Vagina (tissue), 2 donors: ENCODE measurements at regions not wholly inside any gene's neighbourhood (a gene's known extent, or its start where the extent isn't known, plus 50 kb on each side); places are given as distances from the start of the nearest gene placed in this dataset.

ENCODE experiments used
- DNase-seq, 2 donors: peaks; one replicate each; pipeline ENCODE4 v3.0.0-alpha.2; 2017; ENCODE audit errors: extremely low spot score in 2 of 2
- H3K27ac ChIP-seq: fragments of 200-600 bp; sonication (generic); one replicate; pipeline ENCODE4 v1.5.1; 2019
- H3K27me3 ChIP-seq: fragments of 200-600 bp; sonication (generic); one replicate; pipeline ENCODE4 v1.5.1; 2019
- H3K36me3 ChIP-seq, 2 donors: fragments of 200-600 bp; sonication (generic); one replicate each; pipeline ENCODE4 v1.5.1; 2017 to 2019
- H3K4me1 ChIP-seq: fragments of 200-600 bp; sonication (generic); one replicate; pipeline ENCODE4 v1.5.1; 2019
- H3K4me3 ChIP-seq, 2 donors: fragments of 200-600 bp; sonication (generic); 1 replicate in 1 of 2; 2 replicates in 1 of 2; pipeline ENCODE4 v1.5.1; 2016 to 2019
- H3K9me3 ChIP-seq: fragments of 200-600 bp; sonication (generic); one replicate; pipeline ENCODE4 v1.5.1; 2019
- CTCF ChIP-seq, 3 experiments: fragments of 450-650 bp in 2 of 3; fragments of 200-600 bp in 1 of 3; sonication (generic) in 1 of 3; IDR thresholded peaks; one replicate each; pipeline ENCODE4 v1.5.1; 2017 to 2019; ENCODE audit warnings: antibody characterized with exemption in 3 of 3, mild to moderate bottlenecking in 2 of 3, moderate library complexity in 2 of 3
- POLR2A ChIP-seq, 2 donors: fragments of 450-650 bp; IDR thresholded peaks; one replicate each; pipeline ENCODE4 v1.6.1; 2017; ENCODE audit warnings: antibody characterized with exemption in 2 of 2, mild to moderate bottlenecking in 2 of 2, moderate library complexity in 2 of 2
- POLR2AphosphoS5 ChIP-seq, 2 donors: sonication (generic); formaldehyde crosslinking; IDR thresholded peaks; one replicate each; pipeline ENCODE4 v1.9.0; 2017; ENCODE audit warnings: antibody characterized with exemption in 2 of 2, mild to moderate bottlenecking in 2 of 2, low read depth in 1 of 2; ENCODE audit not compliant: insufficient read depth in 1 of 2
- intact Hi-C: fragments of 100-400 bp; cut with DNase I; formaldehyde crosslinking; loops from one replicate; pipeline ENCODE4 v1.15.1; 2023

GRCh38 chr2:5401115-5401657 lies 291.0 kb upstream of the SOX11 start:
- Histone ChIP-seq H3K9me3 (no peaks in the 10 kb centered on the region), H3K36me3 (no peaks in the 10 kb centered on the region), H3K4me3 (no peak overlapping the region), H3K4me1 (no peaks in the 10 kb centered on the region), H3K27me3 (no peaks in the 10 kb centered on the region), H3K27ac (no peak overlapping the region)
- no peak for DNase-seq
- no peak for TF ChIP-seq POLR2A (IDR thresholded peaks at IDR 0.05)
- no peak for TF ChIP-seq CTCF (IDR thresholded peaks at IDR 0.05)
- no peak for TF ChIP-seq POLR2AphosphoS5 (IDR thresholded peaks at IDR 0.05; ENCODE audit: insufficient read depth in 1 of 2, low read depth in 1 of 2)
- intact Hi-C loops = loop anchor here (5.0 kb wide), 1 partner anchor 1514 kb away; no protein-coding TSS in a partner anchor

GRCh38 chr2:5403392-5403791 lies 288.8 kb upstream of the SOX11 start:
- Histone ChIP-seq H3K36me3 (no peaks in the 10 kb centered on the region), H3K4me3 (no peak overlapping the region), H3K9me3 (no peaks in the 10 kb centered on the region), H3K4me1 (no peaks in the 10 kb centered on the region), H3K27ac (no peak overlapping the region), H3K27me3 (no peaks in the 10 kb centered on the region)
- TF ChIP-seq POLR2AphosphoS5 (IDR thresholded peaks at IDR 0.05; ENCODE audit: insufficient read depth in 1 of 2, low read depth in 1 of 2) (no peak), CTCF (IDR thresholded peaks at IDR 0.05) (no peak), POLR2A (IDR thresholded peaks at IDR 0.05) (no peak)
- no peak for DNase-seq
- intact Hi-C loops = loop anchor here (5.0 kb wide), 1 partner anchor 1516 kb away; no protein-coding TSS in a partner anchor

GRCh38 chr2:5409898-5410381 lies 282.2 kb upstream of the SOX11 start:
- Histone ChIP-seq H3K27me3 (no peaks in the 10 kb centered on the region), H3K9me3 (no peaks in the 10 kb centered on the region), H3K4me1 (no peaks in the 10 kb centered on the region), H3K36me3 (no peaks in the 10 kb centered on the region), H3K27ac (no peak overlapping the region), H3K4me3 (no peak overlapping the region)
- DNase-seq = no peak
- TF ChIP-seq CTCF (IDR thresholded peaks at IDR 0.05) (no peak), POLR2A (IDR thresholded peaks at IDR 0.05) (no peak), POLR2AphosphoS5 (IDR thresholded peaks at IDR 0.05; ENCODE audit: insufficient read depth in 1 of 2, low read depth in 1 of 2) (no peak)
- intact Hi-C loops = no loop called here

GRCh38 chr2:5410991-5411700 lies 281.0 kb upstream of the SOX11 start:
- Histone ChIP-seq H3K4me1 (no peaks in the 10 kb centered on the region), H3K27ac (no peak overlapping the region), H3K36me3 (no peaks in the 10 kb centered on the region), H3K9me3 (no peaks in the 10 kb centered on the region), H3K27me3 (no peaks in the 10 kb centered on the region), H3K4me3 (no peak overlapping the region)
- intact Hi-C loops = no loop called here
- TF ChIP-seq POLR2A (IDR thresholded peaks at IDR 0.05) (no peak), POLR2AphosphoS5 (IDR thresholded peaks at IDR 0.05; ENCODE audit: insufficient read depth in 1 of 2, low read depth in 1 of 2) (no peak)
- DNase-seq = no peak

GRCh38 chr2:5412001-5412400 lies 280.2 kb upstream of the SOX11 start:
- no peak overlapping the region for H3K27ac ChIP-seq
- H3K4me3 ChIP-seq = no peak overlapping the region
- no peaks in the 10 kb centered on the region for H3K4me1 ChIP-seq
- no peak for DNase-seq
- TF ChIP-seq POLR2A (IDR thresholded peaks at IDR 0.05) (no peak), POLR2AphosphoS5 (IDR thresholded peaks at IDR 0.05; ENCODE audit: insufficient read depth in 1 of 2, low read depth in 1 of 2) (no peak), CTCF (IDR thresholded peaks at IDR 0.05) (no peak)
- intact Hi-C loops = no loop called here
- no peaks in the 10 kb centered on the region for H3K9me3 ChIP-seq
- no peaks in the 10 kb centered on the region for H3K27me3 ChIP-seq
- no peaks in the 10 kb centered on the region for H3K36me3 ChIP-seq
